D721Med (cell line): ENCODE measurements at regions not wholly inside any gene's neighbourhood (a gene's known extent, or its start where the extent isn't known, plus 50 kb on each side); places are given as distances from the start of the nearest gene placed in this dataset.

Source experiments
- DNase-seq: peaks from one replicate; pipeline ENCODE4 v3.0.0; 2011; ENCODE audit warnings: low spot score; ENCODE audit not compliant: insufficient read length
- FAIRE-seq: peaks from 2 replicates; lab custom pipeline; 2011; peaks lifted over from hg19 to GRCh38; lab: Jason Lieb, UNC
- TF ChIP-seq, protein P1 (sequence below): IDR thresholded peaks from 2 replicates; pipeline ENCODE4 v1.5.1; 2012; ENCODE audit warnings: mild to moderate bottlenecking, control low read depth; ENCODE audit not compliant: insufficient read depth; ENCODE audit errors: missing control alignments

DNA sequence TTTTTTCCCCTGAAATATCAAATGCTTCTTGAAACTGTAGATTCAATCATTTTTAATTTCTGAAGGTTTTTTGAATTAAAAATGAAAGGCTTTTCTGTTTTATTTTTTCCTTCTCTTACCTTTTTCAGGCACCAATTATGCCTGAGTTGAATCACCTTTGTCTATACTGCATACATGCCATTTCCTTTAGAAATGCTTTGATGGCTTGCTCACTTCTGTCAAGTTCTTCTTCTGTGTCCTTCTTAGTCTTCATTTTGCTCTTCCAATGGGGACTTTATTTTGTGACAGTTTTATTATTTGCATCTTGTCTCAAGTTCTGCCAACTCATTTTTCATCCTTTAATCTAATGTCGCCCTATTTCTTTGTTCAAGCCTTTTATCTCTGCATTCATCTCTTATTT, 121.9 kb upstream of the PRL start:
- no peak for FAIRE-seq
- TF ChIP-seq, protein P1, sequence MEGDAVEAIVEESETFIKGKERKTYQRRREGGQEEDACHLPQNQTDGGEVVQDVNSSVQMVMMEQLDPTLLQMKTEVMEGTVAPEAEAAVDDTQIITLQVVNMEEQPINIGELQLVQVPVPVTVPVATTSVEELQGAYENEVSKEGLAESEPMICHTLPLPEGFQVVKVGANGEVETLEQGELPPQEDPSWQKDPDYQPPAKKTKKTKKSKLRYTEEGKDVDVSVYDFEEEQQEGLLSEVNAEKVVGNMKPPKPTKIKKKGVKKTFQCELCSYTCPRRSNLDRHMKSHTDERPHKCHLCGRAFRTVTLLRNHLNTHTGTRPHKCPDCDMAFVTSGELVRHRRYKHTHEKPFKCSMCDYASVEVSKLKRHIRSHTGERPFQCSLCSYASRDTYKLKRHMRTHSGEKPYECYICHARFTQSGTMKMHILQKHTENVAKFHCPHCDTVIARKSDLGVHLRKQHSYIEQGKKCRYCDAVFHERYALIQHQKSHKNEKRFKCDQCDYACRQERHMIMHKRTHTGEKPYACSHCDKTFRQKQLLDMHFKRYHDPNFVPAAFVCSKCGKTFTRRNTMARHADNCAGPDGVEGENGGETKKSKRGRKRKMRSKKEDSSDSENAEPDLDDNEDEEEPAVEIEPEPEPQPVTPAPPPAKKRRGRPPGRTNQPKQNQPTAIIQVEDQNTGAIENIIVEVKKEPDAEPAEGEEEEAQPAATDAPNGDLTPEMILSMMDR = no peak
- no peak for DNase-seq

DNA sequence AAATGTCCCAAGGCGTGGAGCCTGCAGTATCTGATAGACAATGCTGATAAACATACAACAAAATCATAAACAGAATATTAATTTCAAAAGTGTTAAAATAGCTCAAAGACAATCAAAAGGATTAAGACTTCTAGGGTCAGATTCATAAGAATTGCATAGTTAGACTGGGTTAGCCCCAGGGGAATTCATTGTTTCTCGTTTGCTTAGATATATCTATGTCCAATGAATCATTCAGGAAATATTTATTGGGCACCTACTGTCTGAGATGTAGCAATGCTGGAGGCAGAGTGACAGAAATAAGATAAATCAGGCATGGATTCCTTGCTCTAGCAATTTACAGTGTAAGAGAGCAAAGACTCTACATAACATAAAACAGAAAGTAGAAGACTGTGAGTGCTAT, 124.4 kb upstream of the PRL start:
- FAIRE-seq (no peak), DNase-seq (no peak)
- TF ChIP-seq, protein P1 = no peak

DNA sequence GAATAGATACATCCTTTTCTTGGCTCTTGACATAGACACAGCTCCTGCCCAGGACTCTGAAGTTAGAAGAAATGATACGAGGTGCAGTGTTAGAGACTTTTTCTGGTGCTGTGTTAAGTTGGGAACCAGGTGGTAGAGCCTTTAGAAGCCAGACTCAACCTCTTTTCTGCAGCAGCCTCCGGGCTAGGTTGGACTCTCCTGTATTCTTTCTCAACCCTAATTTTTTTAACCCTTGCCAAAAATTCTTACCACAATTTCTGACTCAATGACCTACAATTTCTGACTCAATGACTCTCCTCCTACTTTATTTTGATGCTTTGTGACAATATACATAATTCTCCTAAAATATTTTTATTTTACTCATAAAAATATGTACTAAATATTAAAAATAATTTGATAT, 127.4 kb upstream of the PRL start:
- no peak for DNase-seq
- no peak for FAIRE-seq
- TF ChIP-seq, protein P1 = no peak

DNA sequence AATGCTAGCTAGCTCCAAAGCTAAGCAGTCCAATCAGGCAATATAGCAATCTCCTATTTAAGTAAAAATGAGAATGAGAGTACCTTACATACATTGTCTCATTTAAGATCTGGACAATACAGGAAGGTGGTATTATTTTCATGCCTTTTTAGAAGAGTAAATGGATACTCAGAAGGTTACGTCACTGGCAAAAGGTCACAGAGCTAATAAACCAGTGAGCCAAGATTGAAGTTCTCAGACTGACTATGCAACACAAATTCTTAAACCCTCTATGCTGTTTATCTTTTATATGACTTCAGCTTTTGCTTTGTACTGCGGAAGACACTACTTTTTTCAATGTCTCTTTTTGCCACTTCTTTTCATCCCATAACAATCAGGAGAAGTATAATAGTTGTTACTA, 135.2 kb upstream of the PRL start:
- FAIRE-seq = no peak
- TF ChIP-seq, protein P1 = no peak
- no peak for DNase-seq

DNA sequence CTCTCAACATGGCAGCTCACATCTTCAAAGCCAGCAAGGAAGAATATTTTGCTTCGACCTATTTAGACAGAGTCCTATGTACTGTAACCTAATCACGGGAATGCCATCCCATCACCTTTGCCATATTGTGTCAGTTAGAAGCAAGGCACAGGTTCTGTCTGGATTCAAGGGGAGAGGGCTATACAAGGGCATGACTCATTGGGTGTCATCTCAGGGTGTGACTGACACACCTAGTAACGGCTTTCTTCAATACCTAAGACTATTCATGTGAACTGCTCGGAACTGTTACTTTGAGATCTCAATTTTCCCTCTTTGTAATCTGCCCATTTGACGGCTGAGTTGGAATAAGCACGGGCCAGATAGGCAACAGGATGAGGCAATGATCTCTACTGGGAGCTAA, 135.6 kb upstream of the HDGFL1 start:
- TF ChIP-seq, protein P1 = no peak
- FAIRE-seq (no peak), DNase-seq (no peak)

DNA sequence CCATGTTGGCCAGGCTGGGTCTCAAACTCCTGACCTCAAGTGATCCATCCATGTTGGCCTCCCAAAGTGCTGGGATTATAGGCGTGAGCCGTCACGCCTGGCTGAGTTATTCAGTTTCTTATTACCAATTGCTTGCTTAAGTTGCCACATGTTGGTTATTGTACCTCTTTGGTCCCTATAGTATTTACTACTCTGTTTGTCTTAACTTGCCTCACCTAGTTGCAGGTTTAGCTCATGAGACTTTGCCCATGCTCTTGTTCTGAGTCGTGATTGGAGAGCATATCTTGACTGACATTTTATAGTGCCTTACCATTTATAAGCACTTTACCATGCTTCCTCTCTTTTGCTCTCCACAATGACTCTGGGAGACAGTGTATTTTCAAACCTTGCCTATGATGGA, 134.2 kb upstream of the HDGFL1 start:
- TF ChIP-seq, protein P1 = no peak
- DNase-seq = no peak
- no peak for FAIRE-seq

DNA sequence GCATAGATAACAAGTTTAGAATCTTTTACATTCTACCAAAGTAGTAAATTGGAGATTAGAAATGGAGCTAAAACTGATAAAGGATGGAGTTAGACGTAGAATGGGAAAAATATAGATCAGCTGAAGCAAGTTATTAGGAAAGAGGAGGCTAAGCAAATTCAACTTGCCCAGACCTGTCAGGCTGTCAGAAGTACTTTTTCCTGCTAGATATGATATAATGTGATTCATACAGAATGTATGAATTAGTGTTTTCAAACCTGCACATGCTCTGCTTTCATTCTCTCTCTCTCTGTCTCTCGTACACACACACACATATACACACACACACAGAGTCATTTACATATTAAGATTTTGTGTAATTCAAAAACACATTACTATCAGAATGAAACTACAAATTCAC, 133.2 kb upstream of the HDGFL1 start:
- TF ChIP-seq, protein P1 = no peak
- DNase-seq = no peak
- no peak for FAIRE-seq
